ENCODE measurements at regions not wholly inside any gene's neighbourhood (a gene's known extent, or its start where the extent isn't known, plus 50 kb on each side); places are given as distances from the start of the nearest gene placed in this dataset.

GRCh38 chr4:137997496-137997895 lies 244.7 kb downstream of the SLC7A11 start:
- BruUV-seq (replicated peaks): no TSS peak
- ATAC-seq (no peak), DNase-seq (ENCODE audit: low read depth, low spot score) (no peak)
- intact Hi-C loops (cut with micrococcal nuclease; ENCODE audit: unreplicated experiment): no loop called here
- Histone ChIP-seq H3K36me3 (ENCODE audit: control insufficient read depth, insufficient read depth, low read length) (no peaks in the 10 kb centered on the region), H3K27me3 (ENCODE audit: control insufficient read depth, insufficient read depth, low read length) (no peaks in the 10 kb centered on the region), H3K4me1 (ENCODE audit: control insufficient read depth, insufficient read depth, low read length) (no peaks in the 10 kb centered on the region), H3K9me3 (ENCODE audit: control insufficient read depth, insufficient read depth, low read depth, low read length) (no peaks in the 10 kb centered on the region), H3K4me3 (ENCODE audit: low read depth in 2 of 2, low read length in 2 of 2) (no peak overlapping the region), H3K27ac (ENCODE audit: low read length) (no peak overlapping the region)
- in situ Hi-C loops (cut with HindIII; ENCODE audit: low pct_unique_long_range_greater_than_20kb, low sequenced_read_pairs): no loop called here
- TF ChIP-seq TCF7L2 (IDR thresholded peaks at IDR 0.05; ENCODE audit: low read depth, low read length) (no peak), POLR2AphosphoS5 (IDR thresholded peaks at IDR 0.05; ENCODE audit: low read depth, low read length) (no peak), SIN3A (IDR thresholded peaks at IDR 0.05; ENCODE audit: borderline replicate concordance, insufficient read depth, low read depth, low read length) (no peak)
- TF ChIP-seq, protein P1, sequence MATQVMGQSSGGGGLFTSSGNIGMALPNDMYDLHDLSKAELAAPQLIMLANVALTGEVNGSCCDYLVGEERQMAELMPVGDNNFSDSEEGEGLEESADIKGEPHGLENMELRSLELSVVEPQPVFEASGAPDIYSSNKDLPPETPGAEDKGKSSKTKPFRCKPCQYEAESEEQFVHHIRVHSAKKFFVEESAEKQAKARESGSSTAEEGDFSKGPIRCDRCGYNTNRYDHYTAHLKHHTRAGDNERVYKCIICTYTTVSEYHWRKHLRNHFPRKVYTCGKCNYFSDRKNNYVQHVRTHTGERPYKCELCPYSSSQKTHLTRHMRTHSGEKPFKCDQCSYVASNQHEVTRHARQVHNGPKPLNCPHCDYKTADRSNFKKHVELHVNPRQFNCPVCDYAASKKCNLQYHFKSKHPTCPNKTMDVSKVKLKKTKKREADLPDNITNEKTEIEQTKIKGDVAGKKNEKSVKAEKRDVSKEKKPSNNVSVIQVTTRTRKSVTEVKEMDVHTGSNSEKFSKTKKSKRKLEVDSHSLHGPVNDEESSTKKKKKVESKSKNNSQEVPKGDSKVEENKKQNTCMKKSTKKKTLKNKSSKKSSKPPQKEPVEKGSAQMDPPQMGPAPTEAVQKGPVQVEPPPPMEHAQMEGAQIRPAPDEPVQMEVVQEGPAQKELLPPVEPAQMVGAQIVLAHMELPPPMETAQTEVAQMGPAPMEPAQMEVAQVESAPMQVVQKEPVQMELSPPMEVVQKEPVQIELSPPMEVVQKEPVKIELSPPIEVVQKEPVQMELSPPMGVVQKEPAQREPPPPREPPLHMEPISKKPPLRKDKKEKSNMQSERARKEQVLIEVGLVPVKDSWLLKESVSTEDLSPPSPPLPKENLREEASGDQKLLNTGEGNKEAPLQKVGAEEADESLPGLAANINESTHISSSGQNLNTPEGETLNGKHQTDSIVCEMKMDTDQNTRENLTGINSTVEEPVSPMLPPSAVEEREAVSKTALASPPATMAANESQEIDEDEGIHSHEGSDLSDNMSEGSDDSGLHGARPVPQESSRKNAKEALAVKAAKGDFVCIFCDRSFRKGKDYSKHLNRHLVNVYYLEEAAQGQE (IDR thresholded peaks at IDR 0.05; ENCODE audit: insufficient read depth in 1 of 2, low read depth in 2 of 2, low read length in 1 of 2): no peak
- TF ChIP-seq, protein P2, sequence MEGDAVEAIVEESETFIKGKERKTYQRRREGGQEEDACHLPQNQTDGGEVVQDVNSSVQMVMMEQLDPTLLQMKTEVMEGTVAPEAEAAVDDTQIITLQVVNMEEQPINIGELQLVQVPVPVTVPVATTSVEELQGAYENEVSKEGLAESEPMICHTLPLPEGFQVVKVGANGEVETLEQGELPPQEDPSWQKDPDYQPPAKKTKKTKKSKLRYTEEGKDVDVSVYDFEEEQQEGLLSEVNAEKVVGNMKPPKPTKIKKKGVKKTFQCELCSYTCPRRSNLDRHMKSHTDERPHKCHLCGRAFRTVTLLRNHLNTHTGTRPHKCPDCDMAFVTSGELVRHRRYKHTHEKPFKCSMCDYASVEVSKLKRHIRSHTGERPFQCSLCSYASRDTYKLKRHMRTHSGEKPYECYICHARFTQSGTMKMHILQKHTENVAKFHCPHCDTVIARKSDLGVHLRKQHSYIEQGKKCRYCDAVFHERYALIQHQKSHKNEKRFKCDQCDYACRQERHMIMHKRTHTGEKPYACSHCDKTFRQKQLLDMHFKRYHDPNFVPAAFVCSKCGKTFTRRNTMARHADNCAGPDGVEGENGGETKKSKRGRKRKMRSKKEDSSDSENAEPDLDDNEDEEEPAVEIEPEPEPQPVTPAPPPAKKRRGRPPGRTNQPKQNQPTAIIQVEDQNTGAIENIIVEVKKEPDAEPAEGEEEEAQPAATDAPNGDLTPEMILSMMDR (IDR thresholded peaks at IDR 0.05): no peak
- ChIA-PET POLR2A (no interaction called here), CTCF (no interaction called here)

- in situ Hi-C loops (cut with HindIII; ENCODE audit: low pct_unique_long_range_greater_than_20kb, low sequenced_read_pairs) (no loop called here), intact Hi-C loops (cut with micrococcal nuclease; ENCODE audit: unreplicated experiment) (no loop called here)
- Histone ChIP-seq H3K27ac (ENCODE audit: low read length) (no peak overlapping the region), H3K4me1 (ENCODE audit: control insufficient read depth, insufficient read depth, low read length) (no peaks in the 10 kb centered on the region), H3K36me3 (ENCODE audit: control insufficient read depth, insufficient read depth, low read length) (no peaks in the 10 kb centered on the region), H3K9me3 (ENCODE audit: control insufficient read depth, insufficient read depth, low read depth, low read length) (no peaks in the 10 kb centered on the region), H3K27me3 (ENCODE audit: control insufficient read depth, insufficient read depth, low read length) (no peaks in the 10 kb centered on the region), H3K4me3 (ENCODE audit: low read depth in 2 of 2, low read length in 2 of 2) (no peak overlapping the region)
- no peak for ATAC-seq
- no peak for DNase-seq (ENCODE audit: low read depth, low spot score)
- ChIA-PET POLR2A (no interaction called here), CTCF (no interaction called here)
- TF ChIP-seq POLR2AphosphoS5 (IDR thresholded peaks at IDR 0.05; ENCODE audit: low read depth, low read length): no peak
- TF ChIP-seq, protein P1 (IDR thresholded peaks at IDR 0.05; ENCODE audit: insufficient read depth in 1 of 2, low read depth in 2 of 2, low read length in 1 of 2): no peak
- TF ChIP-seq, protein P2 (IDR thresholded peaks at IDR 0.05): no peak
- no peak for TF ChIP-seq TCF7L2 (IDR thresholded peaks at IDR 0.05; ENCODE audit: low read depth, low read length)
- TF ChIP-seq SIN3A (IDR thresholded peaks at IDR 0.05; ENCODE audit: borderline replicate concordance, insufficient read depth, low read depth, low read length): no peak
- no TSS peak for BruUV-seq (replicated peaks)
Observed at GRCh38 chr4:137994853-137995252, 247.3 kb downstream of the SLC7A11 start.

All from Panc1 (cell line).